Omental fat pad (tissue), 3 donors: ENCODE measurements at regions not wholly inside any gene's neighbourhood (a gene's known extent, or its start where the extent isn't known, plus 50 kb on each side); places are given as distances from the start of the nearest gene placed in this dataset.

Source experiments
- ATAC-seq: fragments of 150-250 bp; one replicate; pipeline ENCODE4 v1.9.1; 2016; ENCODE audit warnings: mild to moderate bottlenecking, moderate library complexity; ENCODE audit not compliant: low FRiP score
- DNase-seq: peaks from one replicate; pipeline ENCODE4 v3.0.0-alpha.2; 2019; ENCODE audit warnings: low spot score
- TF ChIP-seq, protein P1 (sequence below), 3 donors: fragments of 450-650 bp; IDR thresholded peaks; one replicate each; pipeline ENCODE4 v1.5.1; 2016 to 2017; ENCODE audit warnings: antibody characterized with exemption in 3 of 3, mild to moderate bottlenecking in 3 of 3, moderate library complexity in 2 of 3

DNA sequence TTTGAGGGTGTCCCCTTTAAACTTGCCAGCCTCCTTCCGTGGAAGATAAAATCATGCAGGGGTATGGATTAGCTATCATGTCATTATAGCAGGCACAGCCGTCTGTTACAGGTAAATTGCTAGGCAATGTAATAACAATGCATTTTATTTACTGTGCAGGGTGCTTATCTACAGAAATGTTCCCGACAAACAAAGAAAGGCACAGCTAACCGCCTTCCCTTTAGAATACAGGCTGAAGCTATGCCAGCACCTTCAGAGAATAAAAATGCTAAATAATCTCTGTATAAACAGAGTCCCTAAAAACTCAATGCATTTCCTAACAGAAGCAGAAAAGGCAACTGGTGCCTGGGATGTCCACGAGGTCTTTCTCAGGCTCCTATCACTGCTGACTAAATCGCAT lies 239.2 kb downstream of the SPTSSA start:
- DNase-seq (no peak), ATAC-seq (no peak)
- TF ChIP-seq, protein P1, sequence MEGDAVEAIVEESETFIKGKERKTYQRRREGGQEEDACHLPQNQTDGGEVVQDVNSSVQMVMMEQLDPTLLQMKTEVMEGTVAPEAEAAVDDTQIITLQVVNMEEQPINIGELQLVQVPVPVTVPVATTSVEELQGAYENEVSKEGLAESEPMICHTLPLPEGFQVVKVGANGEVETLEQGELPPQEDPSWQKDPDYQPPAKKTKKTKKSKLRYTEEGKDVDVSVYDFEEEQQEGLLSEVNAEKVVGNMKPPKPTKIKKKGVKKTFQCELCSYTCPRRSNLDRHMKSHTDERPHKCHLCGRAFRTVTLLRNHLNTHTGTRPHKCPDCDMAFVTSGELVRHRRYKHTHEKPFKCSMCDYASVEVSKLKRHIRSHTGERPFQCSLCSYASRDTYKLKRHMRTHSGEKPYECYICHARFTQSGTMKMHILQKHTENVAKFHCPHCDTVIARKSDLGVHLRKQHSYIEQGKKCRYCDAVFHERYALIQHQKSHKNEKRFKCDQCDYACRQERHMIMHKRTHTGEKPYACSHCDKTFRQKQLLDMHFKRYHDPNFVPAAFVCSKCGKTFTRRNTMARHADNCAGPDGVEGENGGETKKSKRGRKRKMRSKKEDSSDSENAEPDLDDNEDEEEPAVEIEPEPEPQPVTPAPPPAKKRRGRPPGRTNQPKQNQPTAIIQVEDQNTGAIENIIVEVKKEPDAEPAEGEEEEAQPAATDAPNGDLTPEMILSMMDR (IDR thresholded peaks at IDR 0.05) = no peak

DNA sequence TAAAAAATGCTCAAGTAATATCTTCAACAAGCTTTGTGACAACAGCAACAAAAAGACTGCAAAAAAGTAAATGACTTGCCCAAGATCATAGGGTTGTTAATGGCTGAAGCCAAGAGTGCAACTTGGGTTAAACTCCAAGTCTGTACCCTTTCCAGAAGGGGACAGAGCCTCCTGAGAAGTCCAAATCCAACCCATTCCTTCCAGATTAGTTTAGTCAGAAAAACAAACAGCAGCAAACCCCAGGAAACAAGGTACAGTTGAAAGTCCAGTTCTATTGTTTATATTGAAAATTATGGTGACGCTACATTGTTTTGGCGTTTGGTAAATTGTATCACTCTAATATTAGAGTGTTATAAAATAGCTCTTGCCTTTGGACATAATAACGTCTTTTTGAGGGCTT lies 239.9 kb downstream of the SPTSSA start:
- no peak for ATAC-seq
- TF ChIP-seq, protein P1 (IDR thresholded peaks at IDR 0.05) = no peak
- no peak for DNase-seq

DNA sequence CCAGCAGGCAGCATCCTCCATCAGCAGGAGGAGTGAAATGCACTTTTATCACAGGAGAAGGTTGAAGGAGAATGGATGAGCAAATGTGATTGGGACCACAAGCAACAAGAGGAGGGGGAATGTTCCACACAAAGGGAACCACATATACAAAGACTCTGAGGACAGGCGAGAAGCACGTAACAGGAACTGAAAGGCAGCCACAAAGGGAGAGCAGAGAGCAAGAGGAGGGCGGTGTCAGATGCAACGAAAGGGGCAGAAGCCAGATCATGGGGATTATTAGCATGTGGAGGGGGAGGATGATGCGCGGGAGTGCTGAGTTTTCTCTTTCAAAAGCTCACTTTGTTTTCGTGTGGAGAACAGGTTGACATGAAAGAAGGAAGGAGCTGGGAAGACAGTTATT lies 241.1 kb downstream of the SPTSSA start:
- TF ChIP-seq, protein P1 (IDR thresholded peaks at IDR 0.05) = no peak
- no peak for DNase-seq
- no peak for ATAC-seq

DNA sequence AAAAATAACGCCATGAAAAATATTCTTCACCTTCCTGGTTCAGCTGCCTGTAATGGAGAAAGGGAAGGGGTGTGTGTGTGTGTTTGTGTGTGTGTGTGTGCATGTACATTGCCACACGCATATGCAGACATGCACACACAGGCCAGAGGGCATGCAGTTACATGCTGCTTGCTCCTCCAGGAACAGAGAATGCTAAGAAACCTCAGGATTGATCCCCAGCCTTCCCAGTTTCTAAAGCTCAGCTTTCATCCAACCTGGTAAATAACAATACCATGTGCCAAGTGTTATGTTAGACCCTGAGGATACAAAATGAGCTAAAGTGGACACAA lies 241.7 kb downstream of the SPTSSA start:
- DNase-seq (no peak), ATAC-seq (no peak)
- TF ChIP-seq, protein P1 (IDR thresholded peaks at IDR 0.05) = no peak

DNA sequence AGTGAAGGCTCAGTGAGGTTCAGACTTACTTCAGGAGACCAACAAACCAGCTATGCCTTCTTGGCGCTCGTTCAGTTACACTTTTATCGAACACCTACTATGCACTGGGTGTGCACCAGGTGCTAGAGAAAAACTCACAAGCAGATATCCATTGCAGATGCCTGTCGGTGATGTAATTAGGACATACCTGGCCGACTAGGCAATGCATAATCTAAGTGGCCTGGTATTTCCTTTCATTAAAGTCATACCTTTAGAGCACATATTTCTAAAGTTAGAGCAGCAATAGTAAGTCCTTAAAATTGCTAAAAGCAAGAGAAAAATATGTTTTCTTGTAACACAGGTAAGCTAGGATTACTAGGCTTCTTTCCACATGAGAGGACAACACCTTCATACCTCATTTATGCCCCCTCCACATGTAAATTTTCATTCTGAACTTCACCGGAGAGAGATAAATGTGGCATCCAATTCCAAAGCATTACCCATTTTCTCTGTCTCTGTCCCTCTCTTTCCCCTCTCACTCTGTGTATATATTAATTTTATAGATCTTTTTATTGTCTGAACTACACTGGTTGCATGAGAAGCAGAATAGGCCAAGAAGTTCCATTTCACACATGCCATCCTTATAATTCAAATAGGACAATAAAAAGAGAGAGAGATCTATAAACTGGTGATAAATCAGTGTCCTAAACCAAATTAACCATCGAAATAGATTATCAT lies 242.2 kb downstream of the SPTSSA start:
- no peak for DNase-seq
- TF ChIP-seq, protein P1 (IDR thresholded peaks at IDR 0.05) = no peak
- no peak for ATAC-seq

DNA sequence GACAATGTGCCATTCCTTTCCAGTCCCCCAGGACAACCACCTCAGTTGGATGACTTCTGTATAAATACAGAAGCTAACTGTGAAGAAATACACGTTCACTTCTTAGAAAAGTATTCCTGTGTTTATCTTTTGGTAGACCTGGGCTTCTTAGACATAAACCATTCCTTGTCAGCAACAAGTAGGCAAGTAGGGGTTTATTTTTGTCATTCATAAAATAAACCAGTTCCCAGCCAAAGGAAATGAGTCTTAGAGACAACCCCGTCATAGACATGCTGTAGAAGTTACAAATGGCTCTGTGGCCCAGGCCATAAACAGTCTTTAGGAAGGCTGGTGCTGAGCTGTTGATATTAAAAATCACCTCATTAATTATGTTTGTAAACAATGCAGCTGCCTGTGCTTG lies 243.2 kb downstream of the SPTSSA start:
- DNase-seq (no peak), ATAC-seq (no peak)
- TF ChIP-seq, protein P1 (IDR thresholded peaks at IDR 0.05) = no peak

DNA sequence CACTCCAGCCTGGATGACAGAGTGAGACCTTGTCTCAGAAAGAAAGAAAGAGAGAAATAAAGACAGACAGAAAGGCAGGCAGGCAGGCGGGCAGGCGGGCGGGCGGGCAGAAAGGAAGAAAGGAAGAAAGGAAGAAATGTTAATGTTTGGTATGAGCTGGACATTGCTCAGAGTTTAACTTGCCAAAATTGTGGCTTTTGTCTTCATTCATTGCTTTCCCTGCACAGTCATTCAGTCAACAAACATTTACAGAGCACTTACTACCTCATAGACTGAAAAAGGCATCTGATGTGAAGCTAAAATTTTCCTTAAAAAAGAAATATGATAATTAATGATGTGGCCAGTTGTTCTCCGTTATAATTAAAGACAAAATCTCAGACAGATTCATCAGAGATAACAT lies 247.1 kb downstream of the SPTSSA start:
- DNase-seq (no peak), ATAC-seq (no peak)
- TF ChIP-seq, protein P1 (IDR thresholded peaks at IDR 0.05) = no peak
